HG03565 (cell line): ENCODE measurements at regions not wholly inside any gene's neighbourhood (a gene's known extent, or its start where the extent isn't known, plus 50 kb on each side); places are given as distances from the start of the nearest gene placed in this dataset.

ENCODE experiments used
- ATAC-seq: cut with Tn5 transposase; IDR thresholded peaks from one replicate; pipeline ENCODE4 v1.9.1; 2021; ENCODE audit warnings: mild to moderate bottlenecking, moderate library complexity; ENCODE audit not compliant: unreplicated experiment

GRCh38 chr16:17817943-17818342 is 347.2 kb upstream of the XYLT1 start:
- ATAC-seq, result no peak

- ATAC-seq, result no peak
Measured at GRCh38 chr16:17817260-17817659, 346.5 kb upstream of the XYLT1 start.

DNA sequence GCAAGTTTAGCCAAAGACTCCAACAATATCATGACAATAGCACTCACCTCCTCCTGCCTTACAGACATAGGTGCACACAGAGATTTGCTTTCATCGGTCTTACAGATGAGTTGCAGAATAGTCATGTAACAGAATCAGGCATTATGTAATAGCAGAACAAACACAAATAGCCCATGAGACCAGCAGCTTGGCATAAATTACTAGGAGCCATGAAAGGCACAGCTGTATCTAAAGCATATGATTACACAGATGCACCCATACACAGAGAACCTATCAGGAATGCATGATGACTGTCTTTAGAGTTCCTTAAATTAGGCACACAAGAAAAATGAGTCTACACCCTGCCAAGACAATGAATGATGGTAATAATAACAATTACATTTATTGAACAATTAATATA is 342.0 kb upstream of the XYLT1 start:
- ATAC-seq, result no peak

GRCh38 chr16:17804857-17805256 is 334.1 kb upstream of the XYLT1 start:
- ATAC-seq, result no peak

GRCh38 chr16:17803625-17804410 is 333.1 kb upstream of the XYLT1 start:
- ATAC-seq, result no peak

- ATAC-seq, result no peak
Measured at GRCh38 chr16:17802571-17802970, 331.8 kb upstream of the XYLT1 start.

- ATAC-seq, result no peak
Measured at GRCh38 chr16:17801068-17801467, 330.3 kb upstream of the XYLT1 start.

GRCh38 chr16:17798716-17799115 is 328.0 kb upstream of the XYLT1 start:
- no peak for ATAC-seq

DNA sequence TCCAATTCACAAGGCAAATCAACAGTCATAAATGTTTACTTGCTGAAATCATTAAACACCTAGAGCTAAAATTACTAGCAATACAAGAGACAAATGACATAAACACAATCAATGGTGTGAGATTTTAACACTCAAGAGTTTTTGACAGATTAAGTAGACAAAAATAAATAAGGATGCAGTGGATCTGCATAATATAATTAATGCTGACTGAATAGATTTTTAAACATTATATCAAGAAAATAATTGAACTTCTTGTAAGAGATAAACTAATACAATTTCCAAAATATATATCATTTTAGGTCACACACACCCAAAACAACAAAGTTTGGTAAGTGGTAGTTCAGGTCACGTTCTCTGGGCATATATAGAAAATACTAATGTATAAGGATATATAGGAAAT is 322.6 kb upstream of the XYLT1 start:
- ATAC-seq, result no peak

GRCh38 chr16:17784073-17784472 is 313.3 kb upstream of the XYLT1 start:
- no peak for ATAC-seq

- no peak for ATAC-seq
Measured at GRCh38 chr16:17780181-17780580, 309.4 kb upstream of the XYLT1 start.

DNA sequence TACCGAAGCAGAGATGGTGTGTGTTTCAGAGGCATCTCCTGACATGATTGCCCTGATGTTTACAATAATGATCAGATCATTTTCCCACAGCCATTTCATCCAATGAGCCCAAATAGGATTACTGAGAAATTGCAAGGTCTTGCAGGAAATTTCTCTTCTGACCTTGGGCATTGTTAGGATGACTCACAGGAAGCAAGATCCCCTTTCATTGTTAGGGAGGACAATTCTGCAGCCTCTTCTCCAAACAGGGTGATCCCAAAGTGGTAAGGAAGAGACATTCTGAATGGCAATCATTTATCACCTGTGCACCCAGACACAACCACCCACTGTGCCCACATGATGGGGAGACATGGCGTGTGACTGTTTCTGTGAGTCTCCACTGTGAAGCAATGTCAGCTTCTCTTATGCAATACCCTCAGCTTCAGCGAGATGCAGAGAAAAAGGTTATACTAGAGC is 306.7 kb upstream of the XYLT1 start:
- no peak for ATAC-seq

GRCh38 chr16:17776888-17777287 is 306.1 kb upstream of the XYLT1 start:
- ATAC-seq, result no peak

GRCh38 chr16:17776465-17776864 is 305.7 kb upstream of the XYLT1 start:
- ATAC-seq, result no peak

DNA sequence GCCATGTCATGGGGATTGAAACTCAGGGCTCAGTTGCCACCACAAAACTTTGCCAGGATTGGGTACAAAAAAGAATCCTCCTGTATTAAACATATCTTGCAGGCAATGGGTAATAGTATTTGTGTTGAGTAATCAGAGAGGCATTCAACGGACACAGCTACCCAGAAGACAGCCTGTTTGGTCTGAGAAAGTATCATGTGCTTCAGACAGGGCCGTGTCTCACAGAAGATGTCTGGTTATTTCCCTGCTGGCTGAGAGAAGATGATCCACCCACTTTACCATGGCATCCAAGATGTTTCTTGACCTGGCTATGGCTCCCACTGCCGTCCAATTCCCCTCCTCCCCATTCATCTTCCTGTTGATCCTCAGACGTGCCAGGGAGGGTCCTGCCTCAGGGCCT is 304.3 kb upstream of the XYLT1 start:
- no peak for ATAC-seq

DNA sequence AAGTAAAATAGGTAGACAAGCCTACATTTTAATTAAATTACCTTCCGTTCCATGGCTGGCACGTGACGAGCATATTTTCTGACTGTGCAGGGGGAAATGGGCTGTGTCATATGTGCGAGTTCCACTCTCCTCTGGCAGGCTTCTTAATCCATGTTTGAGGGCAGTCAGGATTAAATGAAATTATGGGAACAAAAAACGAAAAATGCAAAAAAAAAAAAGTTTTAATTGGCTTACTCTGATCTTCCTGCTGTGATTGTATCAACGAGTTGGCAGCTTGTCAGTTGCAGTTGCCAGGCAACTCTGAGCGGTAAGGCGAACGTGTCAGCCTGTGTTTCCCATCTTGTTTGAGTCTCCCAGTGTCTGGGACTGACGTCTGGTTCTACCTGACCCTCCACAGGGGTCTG is 302.9 kb upstream of the XYLT1 start:
- ATAC-seq, result no peak

DNA sequence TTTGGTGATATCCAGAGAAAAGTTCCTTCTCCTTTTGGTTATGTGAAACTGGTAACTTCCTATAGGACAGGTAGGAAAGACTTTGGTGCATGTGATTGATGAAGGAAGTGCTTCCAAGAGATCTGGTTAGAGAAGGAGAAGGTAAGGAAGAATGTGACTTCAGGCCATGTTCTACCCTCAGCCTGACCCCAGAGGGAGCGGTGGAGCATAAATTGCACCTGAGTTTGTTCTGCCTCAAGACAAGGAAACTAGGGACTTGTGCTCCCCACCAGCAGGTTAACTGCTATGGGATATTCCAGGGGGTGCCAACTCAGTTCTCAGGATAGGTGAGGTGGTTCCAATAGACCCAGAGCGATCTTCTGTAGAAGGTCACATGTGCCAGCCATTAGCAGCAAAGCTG is 299.3 kb upstream of the XYLT1 start:
- no peak for ATAC-seq

DNA sequence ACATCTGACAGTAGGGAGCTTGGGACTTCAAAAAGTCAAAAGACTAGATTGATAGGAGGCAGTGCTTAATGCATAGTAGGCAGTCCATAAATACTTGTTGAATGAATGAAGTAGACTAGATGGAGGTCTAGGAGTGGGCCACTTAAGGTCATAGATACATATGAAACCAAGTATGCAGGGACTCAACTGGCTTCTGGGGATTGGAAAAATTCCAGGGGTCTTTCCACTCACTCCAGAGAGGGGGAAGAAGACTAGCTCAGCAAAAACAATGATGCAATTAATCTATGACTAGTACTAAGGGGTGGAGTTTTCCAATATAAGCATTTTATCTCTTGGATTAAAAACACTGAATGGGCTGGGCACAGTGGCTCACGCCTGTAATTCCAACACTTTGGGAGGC is 298.3 kb upstream of the XYLT1 start:
- ATAC-seq, result no peak

- ATAC-seq, result no peak
Measured at GRCh38 chr16:17768257-17768656, 297.5 kb upstream of the XYLT1 start.

DNA sequence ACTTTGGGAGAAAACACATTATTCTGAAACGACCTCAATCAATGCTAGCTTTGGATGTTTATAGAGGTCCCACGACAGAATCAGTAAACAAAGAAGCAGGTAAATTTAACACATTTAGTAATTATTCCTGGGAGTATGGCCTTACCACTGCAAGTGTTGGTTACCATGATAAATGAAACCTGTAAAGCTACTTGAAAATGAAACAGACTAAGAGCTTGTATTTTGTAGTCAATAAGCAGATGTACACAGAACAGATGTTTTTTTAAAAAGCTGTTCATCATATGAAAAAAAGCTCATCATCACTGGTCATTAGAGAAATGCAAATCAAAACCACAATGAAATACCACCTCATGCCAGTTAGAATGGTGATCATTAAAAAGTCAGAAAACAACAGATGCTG is 295.3 kb upstream of the XYLT1 start:
- ATAC-seq, result no peak

- no peak for ATAC-seq
Measured at GRCh38 chr16:17759451-17760390, 289.0 kb upstream of the XYLT1 start.

DNA sequence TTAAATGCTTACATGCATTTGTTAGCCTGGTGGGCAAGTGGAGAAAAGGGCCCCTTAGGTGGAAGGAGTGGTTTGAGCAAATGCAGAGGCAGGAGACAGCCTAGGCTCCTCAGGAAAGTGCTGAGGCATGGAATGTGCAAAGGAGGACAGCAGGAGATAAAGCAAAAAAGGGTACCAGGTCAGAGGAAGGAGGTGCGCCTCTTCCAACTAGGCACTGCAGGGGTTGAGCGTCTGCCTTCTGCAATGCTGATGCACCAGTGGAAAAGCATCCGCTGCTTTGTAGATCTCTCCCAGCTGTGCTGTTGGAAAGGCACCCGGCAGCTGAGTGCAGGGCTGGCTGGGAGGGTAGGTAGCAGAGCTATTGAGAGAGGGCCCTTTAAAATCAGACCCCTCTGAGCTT is 287.0 kb upstream of the XYLT1 start:
- ATAC-seq, result no peak
